ENCODE measurements at regions not wholly inside any gene's neighbourhood (a gene's known extent, or its start where the extent isn't known, plus 50 kb on each side); places are given as distances from the start of the nearest gene placed in this dataset.

DNA sequence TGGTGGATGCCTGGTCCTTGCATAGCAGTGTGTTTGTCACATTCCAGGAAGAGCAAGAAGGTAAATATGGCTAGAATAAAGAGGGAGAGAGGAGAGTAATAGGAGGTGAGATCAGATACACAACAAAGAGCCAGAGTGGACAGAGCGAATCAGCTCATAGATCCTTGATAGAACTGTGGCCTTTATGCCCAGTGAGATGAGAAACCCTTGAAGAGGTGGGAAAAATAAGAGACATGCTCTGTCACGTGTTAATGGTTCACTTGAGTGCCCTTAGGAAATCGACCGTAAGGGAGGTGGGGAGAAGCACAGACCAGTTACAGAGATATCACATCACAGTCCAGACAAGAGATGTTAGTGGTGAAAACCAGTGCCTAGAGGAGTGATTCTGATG, 84.7 kb upstream of the RAB27B start:
- Histone ChIP-seq H3K9ac (ENCODE audit: low read depth, low read length) (no peak overlapping the region), H3K27ac (ENCODE audit: low read length) (no peak overlapping the region), H3K79me2 (ENCODE audit: insufficient read depth, low read length) (no peaks in the 10 kb centered on the region), H3K36me3 (ENCODE audit: insufficient read depth, low read length) (no peaks in the 10 kb centered on the region), H3K4me2 (ENCODE audit: insufficient read depth, low read length) (no peak overlapping the region), H3K4me1 (ENCODE audit: insufficient read depth, low read length) (no peaks in the 10 kb centered on the region), H3K4me3 (ENCODE audit: low read depth in 1 of 2, low read length in 2 of 2) (no peak overlapping the region), H4K20me1 (ENCODE audit: insufficient read depth, low read length) (no peaks in the 10 kb centered on the region), H3K9me3 (ENCODE audit: insufficient read depth, low read length, severe bottlenecking) (no peaks in the 10 kb centered on the region), H3K27me3 (ENCODE audit: insufficient read depth, low read length, poor library complexity) (no peaks in the 10 kb centered on the region), H2AFZ (ENCODE audit: low read depth, low read length) (no peak overlapping the region)
- DNase-seq: no peak
- TF ChIP-seq, protein P1, sequence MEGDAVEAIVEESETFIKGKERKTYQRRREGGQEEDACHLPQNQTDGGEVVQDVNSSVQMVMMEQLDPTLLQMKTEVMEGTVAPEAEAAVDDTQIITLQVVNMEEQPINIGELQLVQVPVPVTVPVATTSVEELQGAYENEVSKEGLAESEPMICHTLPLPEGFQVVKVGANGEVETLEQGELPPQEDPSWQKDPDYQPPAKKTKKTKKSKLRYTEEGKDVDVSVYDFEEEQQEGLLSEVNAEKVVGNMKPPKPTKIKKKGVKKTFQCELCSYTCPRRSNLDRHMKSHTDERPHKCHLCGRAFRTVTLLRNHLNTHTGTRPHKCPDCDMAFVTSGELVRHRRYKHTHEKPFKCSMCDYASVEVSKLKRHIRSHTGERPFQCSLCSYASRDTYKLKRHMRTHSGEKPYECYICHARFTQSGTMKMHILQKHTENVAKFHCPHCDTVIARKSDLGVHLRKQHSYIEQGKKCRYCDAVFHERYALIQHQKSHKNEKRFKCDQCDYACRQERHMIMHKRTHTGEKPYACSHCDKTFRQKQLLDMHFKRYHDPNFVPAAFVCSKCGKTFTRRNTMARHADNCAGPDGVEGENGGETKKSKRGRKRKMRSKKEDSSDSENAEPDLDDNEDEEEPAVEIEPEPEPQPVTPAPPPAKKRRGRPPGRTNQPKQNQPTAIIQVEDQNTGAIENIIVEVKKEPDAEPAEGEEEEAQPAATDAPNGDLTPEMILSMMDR (IDR thresholded peaks at IDR 0.05; ENCODE audit: borderline replicate concordance, extremely low read depth, low read length, poor library complexity, severe bottlenecking): no peak
- TF ChIP-seq EZH2 (IDR thresholded peaks at IDR 0.05; ENCODE audit: borderline replicate concordance, low read depth, low read length, severe bottlenecking): no peak
- no peak for ATAC-seq (ENCODE audit: insufficient read depth, low read depth)

DNA sequence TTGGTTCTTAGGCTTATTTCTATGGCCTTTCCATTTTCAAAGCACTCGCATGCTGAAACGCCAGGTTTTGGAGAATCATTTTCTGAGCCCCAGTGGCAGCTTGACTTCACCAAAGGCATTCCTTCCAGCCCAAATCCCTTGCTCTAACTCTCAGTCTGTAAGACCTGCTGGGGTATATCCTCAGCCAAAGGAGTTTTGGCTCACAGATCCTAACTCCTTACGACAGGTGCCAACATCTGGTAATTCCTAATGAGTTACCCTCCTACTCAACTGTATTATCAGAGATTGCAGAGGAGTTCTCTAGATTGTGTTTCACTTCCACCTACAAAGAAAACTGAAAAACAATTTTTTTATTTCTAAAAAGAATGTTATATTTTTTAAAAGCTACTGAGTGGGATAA, 79.0 kb upstream of the RAB27B start:
- Histone ChIP-seq H4K20me1 (ENCODE audit: insufficient read depth, low read length) (no peaks in the 10 kb centered on the region), H3K4me3 (ENCODE audit: low read depth in 1 of 2, low read length in 2 of 2) (no peak overlapping the region), H3K9me3 (ENCODE audit: insufficient read depth, low read length, severe bottlenecking) (no peaks in the 10 kb centered on the region), H3K79me2 (ENCODE audit: insufficient read depth, low read length) (no peaks in the 10 kb centered on the region), H3K36me3 (ENCODE audit: insufficient read depth, low read length) (no peaks in the 10 kb centered on the region), H3K27ac (ENCODE audit: low read length) (no peak overlapping the region), H3K4me1 (ENCODE audit: insufficient read depth, low read length) (no peaks in the 10 kb centered on the region), H3K27me3 (ENCODE audit: insufficient read depth, low read length, poor library complexity) (no peaks in the 10 kb centered on the region), H3K9ac (ENCODE audit: low read depth, low read length) (no peak overlapping the region), H2AFZ (ENCODE audit: low read depth, low read length) (no peak overlapping the region), H3K4me2 (ENCODE audit: insufficient read depth, low read length) (no peak overlapping the region)
- DNase-seq (no peak), ATAC-seq (ENCODE audit: insufficient read depth, low read depth) (no peak)
- TF ChIP-seq, protein P1 (IDR thresholded peaks at IDR 0.05; ENCODE audit: borderline replicate concordance, extremely low read depth, low read length, poor library complexity, severe bottlenecking): no peak
- no peak for TF ChIP-seq EZH2 (IDR thresholded peaks at IDR 0.05; ENCODE audit: borderline replicate concordance, low read depth, low read length, severe bottlenecking)

DNA sequence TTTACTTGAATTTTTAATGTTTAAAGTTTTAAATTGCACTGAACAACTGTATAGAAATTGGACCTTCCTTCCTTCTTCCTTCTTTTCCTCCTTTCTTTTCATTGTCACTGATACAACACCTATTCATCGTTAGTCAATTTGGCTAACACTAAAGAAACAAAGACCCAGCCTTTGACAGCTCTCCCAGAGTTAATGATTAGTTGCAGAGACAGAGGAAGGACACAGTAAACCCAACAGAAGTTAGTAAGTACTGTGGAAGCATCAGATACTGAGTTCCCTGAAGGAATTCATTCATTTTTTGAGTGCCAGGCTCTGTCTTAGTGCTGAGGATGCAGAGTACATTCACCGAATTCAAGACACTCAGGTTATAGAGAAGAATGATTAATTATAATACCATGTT, 77.9 kb upstream of the RAB27B start:
- Histone ChIP-seq H3K9me3 (ENCODE audit: insufficient read depth, low read length, severe bottlenecking) (no peaks in the 10 kb centered on the region), H3K27ac (ENCODE audit: low read length) (no peak overlapping the region), H4K20me1 (ENCODE audit: insufficient read depth, low read length) (no peaks in the 10 kb centered on the region), H3K27me3 (ENCODE audit: insufficient read depth, low read length, poor library complexity) (no peaks in the 10 kb centered on the region), H3K4me1 (ENCODE audit: insufficient read depth, low read length) (no peaks in the 10 kb centered on the region), H3K4me3 (ENCODE audit: low read depth in 1 of 2, low read length in 2 of 2) (no peak overlapping the region), H3K79me2 (ENCODE audit: insufficient read depth, low read length) (no peaks in the 10 kb centered on the region), H3K4me2 (ENCODE audit: insufficient read depth, low read length) (no peak overlapping the region), H3K9ac (ENCODE audit: low read depth, low read length) (no peak overlapping the region), H3K36me3 (ENCODE audit: insufficient read depth, low read length) (no peaks in the 10 kb centered on the region), H2AFZ (ENCODE audit: low read depth, low read length) (no peak overlapping the region)
- DNase-seq (no peak), ATAC-seq (ENCODE audit: insufficient read depth, low read depth) (no peak)
- no peak for TF ChIP-seq EZH2 (IDR thresholded peaks at IDR 0.05; ENCODE audit: borderline replicate concordance, low read depth, low read length, severe bottlenecking)
- TF ChIP-seq, protein P1 (IDR thresholded peaks at IDR 0.05; ENCODE audit: borderline replicate concordance, extremely low read depth, low read length, poor library complexity, severe bottlenecking): no peak

DNA sequence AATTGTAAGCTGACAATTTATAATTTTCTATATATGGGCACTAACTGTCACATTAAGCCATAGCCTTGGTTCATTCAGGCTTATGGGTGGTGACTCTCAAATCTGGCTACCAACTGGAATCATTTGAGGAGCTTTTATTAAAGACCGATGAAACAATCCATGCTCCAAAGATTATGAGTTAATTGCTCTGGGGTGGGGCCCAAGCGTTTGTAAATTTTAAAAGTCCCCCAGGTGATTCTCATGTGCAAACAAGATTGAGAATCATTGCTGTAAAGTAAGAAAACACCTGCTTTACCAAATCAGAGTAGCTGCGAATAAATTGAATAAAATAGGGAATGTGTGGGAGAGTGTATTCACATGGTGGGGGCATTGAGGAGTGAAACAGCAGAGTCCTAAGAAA, 76.1 kb upstream of the RAB27B start:
- TF ChIP-seq EZH2 (IDR thresholded peaks at IDR 0.05; ENCODE audit: borderline replicate concordance, low read depth, low read length, severe bottlenecking): no peak
- TF ChIP-seq, protein P1 (IDR thresholded peaks at IDR 0.05; ENCODE audit: borderline replicate concordance, extremely low read depth, low read length, poor library complexity, severe bottlenecking): no peak
- DNase-seq (no peak), ATAC-seq (ENCODE audit: insufficient read depth, low read depth) (no peak)
- H3K4me2 ChIP-seq (ENCODE audit: insufficient read depth, low read length): no peak overlapping the region
- H3K4me3 ChIP-seq (ENCODE audit: low read depth in 1 of 2, low read length in 2 of 2): no peak overlapping the region
- no peaks in the 10 kb centered on the region for H3K27me3 ChIP-seq (ENCODE audit: insufficient read depth, low read length, poor library complexity)
- H3K9ac ChIP-seq (ENCODE audit: low read depth, low read length): no peak overlapping the region
- H3K4me1 ChIP-seq (ENCODE audit: insufficient read depth, low read length): no peaks in the 10 kb centered on the region
- H2AFZ ChIP-seq (ENCODE audit: low read depth, low read length): no peak overlapping the region
- no peak overlapping the region for H3K27ac ChIP-seq (ENCODE audit: low read length)
- no peaks in the 10 kb centered on the region for H3K79me2 ChIP-seq (ENCODE audit: insufficient read depth, low read length)
- H3K36me3 ChIP-seq (ENCODE audit: insufficient read depth, low read length): no peaks in the 10 kb centered on the region
- no peaks in the 10 kb centered on the region for H4K20me1 ChIP-seq (ENCODE audit: insufficient read depth, low read length)
- H3K9me3 ChIP-seq (ENCODE audit: insufficient read depth, low read length, severe bottlenecking): no peaks in the 10 kb centered on the region

Data from DND-41 (cell line).